Upper lobe of left lung (tissue), 4 donors: ENCODE measurements at regions not wholly inside any gene's neighbourhood (a gene's known extent, or its start where the extent isn't known, plus 50 kb on each side); places are given as distances from the start of the nearest gene placed in this dataset.

Source experiments
- CTCF ChIP-seq, 6 experiments: fragments of 450-650 bp in 4 of 6; fragments of 200-600 bp in 2 of 6; sonication (generic) in 2 of 6; IDR thresholded peaks; one replicate each; pipeline ENCODE4 v1.5.1; 2016 to 2019; ENCODE audit warnings: antibody characterized with exemption in 6 of 6
- EP300 ChIP-seq, 4 donors: sonication (generic); formaldehyde crosslinking; IDR thresholded peaks; one replicate each; pipeline ENCODE4 v1.5.1; 2017; ENCODE audit warnings: antibody characterized with exemption in 4 of 4, control low read depth in 2 of 4
- POLR2A ChIP-seq, 4 donors: fragments of 450-650 bp; IDR thresholded peaks; one replicate each; pipeline ENCODE4 v1.5.1; 2016 to 2017; ENCODE audit warnings: antibody characterized with exemption in 4 of 4, mild to moderate bottlenecking in 2 of 4
- POLR2AphosphoS5 ChIP-seq, 2 donors: sonication (generic); formaldehyde crosslinking; IDR thresholded peaks; one replicate each; pipeline ENCODE4 v1.5.1; 2017; ENCODE audit warnings: antibody characterized with exemption in 2 of 2

GRCh38 chr1:188017921-188018320 is 1189.2 kb downstream of the PLA2G4A start:
- TF ChIP-seq CTCF (IDR thresholded peaks at IDR 0.05): no peak
- no peak for TF ChIP-seq POLR2AphosphoS5 (IDR thresholded peaks at IDR 0.05)
- no peak for TF ChIP-seq POLR2A (IDR thresholded peaks at IDR 0.05)
- no peak for TF ChIP-seq EP300 (IDR thresholded peaks at IDR 0.05)
